ENCODE measurements at regions not wholly inside any gene's neighbourhood (a gene's known extent, or its start where the extent isn't known, plus 50 kb on each side); places are given as distances from the start of the nearest gene placed in this dataset.

DNA sequence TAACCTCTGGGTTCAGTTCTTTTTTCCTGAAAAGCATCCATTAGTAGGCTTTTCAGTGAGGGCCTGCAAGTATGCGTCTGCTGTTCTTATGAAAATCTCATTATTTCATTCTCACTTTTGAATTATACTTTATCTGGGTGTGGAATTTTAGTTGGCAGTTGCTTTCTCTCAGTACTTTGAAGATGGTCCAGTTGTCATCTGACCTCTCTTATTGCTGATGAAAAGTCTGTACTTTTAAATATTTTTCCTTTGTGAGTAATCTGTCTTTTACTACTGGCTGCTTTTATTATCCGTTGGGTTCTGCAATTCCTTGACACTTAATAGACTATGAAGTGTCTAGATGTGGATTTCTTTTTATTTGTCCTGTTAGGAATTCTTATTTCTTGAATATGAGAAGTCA is 307.8 kb downstream of the CYP26B1 start:
- TF ChIP-seq, protein P1, sequence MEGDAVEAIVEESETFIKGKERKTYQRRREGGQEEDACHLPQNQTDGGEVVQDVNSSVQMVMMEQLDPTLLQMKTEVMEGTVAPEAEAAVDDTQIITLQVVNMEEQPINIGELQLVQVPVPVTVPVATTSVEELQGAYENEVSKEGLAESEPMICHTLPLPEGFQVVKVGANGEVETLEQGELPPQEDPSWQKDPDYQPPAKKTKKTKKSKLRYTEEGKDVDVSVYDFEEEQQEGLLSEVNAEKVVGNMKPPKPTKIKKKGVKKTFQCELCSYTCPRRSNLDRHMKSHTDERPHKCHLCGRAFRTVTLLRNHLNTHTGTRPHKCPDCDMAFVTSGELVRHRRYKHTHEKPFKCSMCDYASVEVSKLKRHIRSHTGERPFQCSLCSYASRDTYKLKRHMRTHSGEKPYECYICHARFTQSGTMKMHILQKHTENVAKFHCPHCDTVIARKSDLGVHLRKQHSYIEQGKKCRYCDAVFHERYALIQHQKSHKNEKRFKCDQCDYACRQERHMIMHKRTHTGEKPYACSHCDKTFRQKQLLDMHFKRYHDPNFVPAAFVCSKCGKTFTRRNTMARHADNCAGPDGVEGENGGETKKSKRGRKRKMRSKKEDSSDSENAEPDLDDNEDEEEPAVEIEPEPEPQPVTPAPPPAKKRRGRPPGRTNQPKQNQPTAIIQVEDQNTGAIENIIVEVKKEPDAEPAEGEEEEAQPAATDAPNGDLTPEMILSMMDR (IDR thresholded peaks at IDR 0.05), result no peak
- no peak for TF ChIP-seq POLR2A (IDR thresholded peaks at IDR 0.05)

Data from Peyer's patch (tissue), 4 donors.